ENCODE measurements at regions not wholly inside any gene's neighbourhood (a gene's known extent, or its start where the extent isn't known, plus 50 kb on each side); places are given as distances from the start of the nearest gene placed in this dataset.

- Histone ChIP-seq H3K4me1 (ENCODE audit: control insufficient read depth, insufficient read depth, low read length, poor library complexity, severe bottlenecking) (no peaks in the 10 kb centered on the region), H3K9me3 (ENCODE audit: control insufficient read depth, low read length) (peaks cover 4% of the 10 kb centered on the region), H3K27ac (ENCODE audit: low read depth, low read length, severe bottlenecking) (no peak overlapping the region), H3K36me3 (ENCODE audit: control insufficient read depth, insufficient read depth, low read length) (no peaks in the 10 kb centered on the region), H3K4me3 (ENCODE audit: extremely low read depth, insufficient read depth, low read length, poor library complexity, severe bottlenecking) (no peak overlapping the region)
- 86 to 87% methylated on average over 2 to 4 of the region's 8 CpGs for WGBS, 2 experiments (ENCODE audit: insufficient coverage in 2 of 2)
Measured at GRCh38 chr10:125515571-125515970, 167.4 kb downstream of the TEX36 start.

GRCh38 chr10:125514206-125515162 is 168.5 kb downstream of the TEX36 start:
- H3K36me3 ChIP-seq (ENCODE audit: control insufficient read depth, insufficient read depth, low read length), result no peaks in the 10 kb centered on the region
- H3K27ac ChIP-seq (ENCODE audit: low read depth, low read length, severe bottlenecking), result no peak overlapping the region
- H3K9me3 ChIP-seq (ENCODE audit: control insufficient read depth, low read length), result peaks cover 4% of the 10 kb centered on the region
- no peaks in the 10 kb centered on the region for H3K4me1 ChIP-seq (ENCODE audit: control insufficient read depth, insufficient read depth, low read length, poor library complexity, severe bottlenecking)
- no peak overlapping the region for H3K4me3 ChIP-seq (ENCODE audit: extremely low read depth, insufficient read depth, low read length, poor library complexity, severe bottlenecking)
- 85 to 92% methylated on average over 12 to 14 of the region's 17 CpGs for WGBS, 2 experiments (ENCODE audit: insufficient coverage in 2 of 2)

GRCh38 chr10:125513429-125514182 is 169.4 kb downstream of the TEX36 start:
- H3K27ac ChIP-seq (ENCODE audit: low read depth, low read length, severe bottlenecking), result no peak overlapping the region
- H3K4me3 ChIP-seq (ENCODE audit: extremely low read depth, insufficient read depth, low read length, poor library complexity, severe bottlenecking), result no peak overlapping the region
- H3K4me1 ChIP-seq (ENCODE audit: control insufficient read depth, insufficient read depth, low read length, poor library complexity, severe bottlenecking), result no peaks in the 10 kb centered on the region
- no peaks in the 10 kb centered on the region for H3K36me3 ChIP-seq (ENCODE audit: control insufficient read depth, insufficient read depth, low read length)
- peaks cover 4% of the 10 kb centered on the region for H3K9me3 ChIP-seq (ENCODE audit: control insufficient read depth, low read length)
- WGBS, 2 experiments (ENCODE audit: insufficient coverage in 2 of 2), result 76 to 89% methylated on average over 10 to 11 of the region's 11 CpGs

- 82 to 95% methylated on average over 6 to 8 of the region's 9 CpGs for WGBS, 2 experiments (ENCODE audit: insufficient coverage in 2 of 2)
- H3K36me3 ChIP-seq (ENCODE audit: control insufficient read depth, insufficient read depth, low read length), result no peaks in the 10 kb centered on the region
- H3K4me3 ChIP-seq (ENCODE audit: extremely low read depth, insufficient read depth, low read length, poor library complexity, severe bottlenecking), result no peak overlapping the region
- H3K27ac ChIP-seq (ENCODE audit: low read depth, low read length, severe bottlenecking), result no peak overlapping the region
- no peaks in the 10 kb centered on the region for H3K9me3 ChIP-seq (ENCODE audit: control insufficient read depth, low read length)
- H3K4me1 ChIP-seq (ENCODE audit: control insufficient read depth, insufficient read depth, low read length, poor library complexity, severe bottlenecking), result no peaks in the 10 kb centered on the region
Measured at GRCh38 chr10:125510998-125511397, 172.0 kb downstream of the TEX36 start.

- Histone ChIP-seq H3K36me3 (ENCODE audit: control insufficient read depth, insufficient read depth, low read length) (no peaks in the 10 kb centered on the region), H3K9me3 (ENCODE audit: control insufficient read depth, low read length) (peaks cover 3% of the 10 kb centered on the region), H3K27ac (ENCODE audit: low read depth, low read length, severe bottlenecking) (no peak overlapping the region), H3K4me3 (ENCODE audit: extremely low read depth, insufficient read depth, low read length, poor library complexity, severe bottlenecking) (no peak overlapping the region), H3K4me1 (ENCODE audit: control insufficient read depth, insufficient read depth, low read length, poor library complexity, severe bottlenecking) (no peaks in the 10 kb centered on the region)
- 78 to 89% methylated on average over 3 of the region's 3 CpGs for WGBS, 2 experiments (ENCODE audit: insufficient coverage in 2 of 2)
Measured at GRCh38 chr10:125505648-125506047, 177.3 kb downstream of the TEX36 start.

- H3K9me3 ChIP-seq (ENCODE audit: control insufficient read depth, low read length), result peaks cover 3% of the 10 kb centered on the region
- 78 to 95% methylated on average over 7 to 8 of the region's 8 CpGs for WGBS, 2 experiments (ENCODE audit: insufficient coverage in 2 of 2)
- H3K36me3 ChIP-seq (ENCODE audit: control insufficient read depth, insufficient read depth, low read length), result no peaks in the 10 kb centered on the region
- no peaks in the 10 kb centered on the region for H3K4me1 ChIP-seq (ENCODE audit: control insufficient read depth, insufficient read depth, low read length, poor library complexity, severe bottlenecking)
- no peak overlapping the region for H3K4me3 ChIP-seq (ENCODE audit: extremely low read depth, insufficient read depth, low read length, poor library complexity, severe bottlenecking)
- H3K27ac ChIP-seq (ENCODE audit: low read depth, low read length, severe bottlenecking), result no peak overlapping the region
Measured at GRCh38 chr10:125502276-125502675, 180.7 kb downstream of the TEX36 start.

- 86 to 90% methylated on average over 3 of the region's 4 CpGs for WGBS, 2 experiments (ENCODE audit: insufficient coverage in 2 of 2)
- Histone ChIP-seq H3K36me3 (ENCODE audit: control insufficient read depth, insufficient read depth, low read length) (no peaks in the 10 kb centered on the region), H3K27ac (ENCODE audit: low read depth, low read length, severe bottlenecking) (no peak overlapping the region), H3K9me3 (ENCODE audit: control insufficient read depth, low read length) (no peaks in the 10 kb centered on the region), H3K4me3 (ENCODE audit: extremely low read depth, insufficient read depth, low read length, poor library complexity, severe bottlenecking) (no peak overlapping the region), H3K4me1 (ENCODE audit: control insufficient read depth, insufficient read depth, low read length, poor library complexity, severe bottlenecking) (no peaks in the 10 kb centered on the region)
Measured at GRCh38 chr10:125495386-125495785, 187.6 kb downstream of the TEX36 start.

- Histone ChIP-seq H3K4me3 (ENCODE audit: extremely low read depth, insufficient read depth, low read length, poor library complexity, severe bottlenecking) (no peak overlapping the region), H3K4me1 (ENCODE audit: control insufficient read depth, insufficient read depth, low read length, poor library complexity, severe bottlenecking) (no peaks in the 10 kb centered on the region), H3K9me3 (ENCODE audit: control insufficient read depth, low read length) (no peaks in the 10 kb centered on the region), H3K27ac (ENCODE audit: low read depth, low read length, severe bottlenecking) (no peak overlapping the region), H3K36me3 (ENCODE audit: control insufficient read depth, insufficient read depth, low read length) (no peaks in the 10 kb centered on the region)
- WGBS, 2 experiments (ENCODE audit: insufficient coverage in 2 of 2), result 85 to 86% methylated on average over 8 to 9 of the region's 10 CpGs
Measured at GRCh38 chr10:125494651-125495239, 188.2 kb downstream of the TEX36 start.

GRCh38 chr10:125491381-125491780 is 191.6 kb downstream of the TEX36 start:
- WGBS, 2 experiments (ENCODE audit: insufficient coverage in 2 of 2), result no CpG with 5 or more reads among the region's 2 CpGs

GRCh38 chr10:125489731-125490130 is 193.2 kb downstream of the TEX36 start:
- no peaks in the 10 kb centered on the region for H3K36me3 ChIP-seq (ENCODE audit: control insufficient read depth, insufficient read depth, low read length)
- no peak overlapping the region for H3K4me3 ChIP-seq (ENCODE audit: extremely low read depth, insufficient read depth, low read length, poor library complexity, severe bottlenecking)
- H3K27ac ChIP-seq (ENCODE audit: low read depth, low read length, severe bottlenecking), result no peak overlapping the region
- no peaks in the 10 kb centered on the region for H3K4me1 ChIP-seq (ENCODE audit: control insufficient read depth, insufficient read depth, low read length, poor library complexity, severe bottlenecking)
- 62 to 94% methylated on average over 2 to 4 of the region's 6 CpGs for WGBS, 2 experiments (ENCODE audit: insufficient coverage in 2 of 2)
- H3K9me3 ChIP-seq (ENCODE audit: control insufficient read depth, low read length), result no peaks in the 10 kb centered on the region

More at GRCh38 chr10:125491381-125491780, 191.6 kb downstream of the TEX36 start:
- Histone ChIP-seq H3K27ac (ENCODE audit: low read depth, low read length, severe bottlenecking) (no peak overlapping the region), H3K36me3 (ENCODE audit: control insufficient read depth, insufficient read depth, low read length) (no peaks in the 10 kb centered on the region), H3K4me3 (ENCODE audit: extremely low read depth, insufficient read depth, low read length, poor library complexity, severe bottlenecking) (no peak overlapping the region), H3K4me1 (ENCODE audit: control insufficient read depth, insufficient read depth, low read length, poor library complexity, severe bottlenecking) (no peaks in the 10 kb centered on the region), H3K9me3 (ENCODE audit: control insufficient read depth, low read length) (no peaks in the 10 kb centered on the region)

Measured in mesodermal cell (in vitro differentiated cells).